ENCODE measurements at regions not wholly inside any gene's neighbourhood (a gene's known extent, or its start where the extent isn't known, plus 50 kb on each side); places are given as distances from the start of the nearest gene placed in this dataset.
"Not testable (repeated sequence)": the region's sequence is repeated elsewhere in the genome, so short reads cannot be mapped to it uniquely, and the experiment has no call there.

DNA sequence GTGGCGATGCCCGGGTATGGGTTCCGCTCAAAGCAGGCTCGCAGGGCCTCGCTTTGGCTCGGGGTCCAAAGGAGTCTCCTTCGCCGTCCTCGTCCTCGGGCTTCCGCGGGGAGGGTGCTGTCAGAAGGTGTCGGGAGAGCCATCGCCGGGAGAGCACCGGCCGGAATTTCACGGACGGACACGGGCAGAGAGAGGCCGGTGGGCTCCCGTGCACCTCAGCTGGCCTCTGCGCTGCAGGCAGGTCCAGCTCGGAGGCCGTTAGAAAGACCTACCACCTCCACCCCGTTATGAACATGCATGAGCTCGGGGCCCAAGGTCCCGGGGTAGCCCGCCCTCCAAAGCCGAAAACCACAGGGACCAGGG is 1846.0 kb upstream of the DEFB115 start:
- H3K4me3 ChIP-seq (ENCODE audit: low read length in 2 of 2); H3K36me3 ChIP-seq (ENCODE audit: insufficient read depth, low read length); H3K27ac ChIP-seq (ENCODE audit: low read depth, low read length); H3K4me1 ChIP-seq (ENCODE audit: insufficient read depth, low read length); H3K36me3 Mint-ChIP-seq; POLR2A ChIA-PET (ENCODE audit: partially characterized antibody); DNase-seq; CTCF ChIA-PET (ENCODE audit: partially characterized antibody); H3K27me3 ChIP-seq (ENCODE audit: insufficient read depth, low read length); intact Hi-C loops (cut with micrococcal nuclease); H3K27ac Mint-ChIP-seq; H3K9me3 ChIP-seq (ENCODE audit: control insufficient read depth in 1 of 2, low read length in 2 of 2); H3K27me3 Mint-ChIP-seq: not testable (repeated sequence)
- H3K4me3 Mint-ChIP-seq, result peak overlapping the region in 2 of 8 donors; percentile 72
- H3K9me3 Mint-ChIP-seq, result peaks cover 4 to 54% (median 36%) of the 10 kb centered on the region in 8 donors
- H3K4me1 Mint-ChIP-seq, result peaks cover 0 to 13% (median under 1%) of the 10 kb centered on the region in 4 donors

DNA sequence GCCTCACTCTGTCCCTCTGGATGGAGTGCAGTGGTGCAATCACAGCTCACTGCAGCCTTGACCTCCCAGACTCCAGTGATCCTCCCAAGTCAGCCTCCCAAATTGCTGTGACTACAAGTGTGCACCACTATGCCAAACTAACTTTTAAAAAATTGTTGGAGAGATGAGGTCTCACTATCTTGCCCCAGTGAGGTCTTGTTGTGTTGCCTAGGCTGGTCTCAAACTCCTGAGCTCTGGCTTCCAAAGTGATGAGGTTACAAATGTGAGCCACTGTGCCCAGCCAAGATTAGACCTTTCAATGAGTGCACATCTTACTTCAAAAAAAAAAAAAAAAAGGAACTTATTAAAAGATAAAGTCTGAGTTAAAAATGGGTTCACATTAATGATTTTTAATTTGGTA is 1838.1 kb upstream of the DEFB115 start:
- Mint-ChIP-seq H3K9me3 (peaks cover 0 to 14% (median 4%) of the 10 kb centered on the region in 8 donors), H3K4me3 (no peak overlapping the region), H3K27ac (no peak overlapping the region), H3K27me3 (peaks cover 0 to 3% of the 10 kb centered on the region in 2 donors), H3K36me3 (no peaks in the 10 kb centered on the region), H3K4me1 (no peaks in the 10 kb centered on the region)
- Histone ChIP-seq H3K9me3 (ENCODE audit: control insufficient read depth in 1 of 2, low read length in 2 of 2) (no peaks in the 10 kb centered on the region), H3K4me3 (ENCODE audit: low read length in 2 of 2) (no peak overlapping the region), H3K27ac (ENCODE audit: low read depth, low read length) (no peak overlapping the region), H3K36me3 (ENCODE audit: insufficient read depth, low read length) (no peaks in the 10 kb centered on the region), H3K27me3 (ENCODE audit: insufficient read depth, low read length) (no peaks in the 10 kb centered on the region), H3K4me1 (ENCODE audit: insufficient read depth, low read length) (no peaks in the 10 kb centered on the region)
- intact Hi-C loops (cut with micrococcal nuclease), result no loop called here
- POLR2A ChIA-PET (ENCODE audit: partially characterized antibody), result no interaction called here
- no peak for DNase-seq
- CTCF ChIA-PET (ENCODE audit: partially characterized antibody), result no interaction called here

DNA sequence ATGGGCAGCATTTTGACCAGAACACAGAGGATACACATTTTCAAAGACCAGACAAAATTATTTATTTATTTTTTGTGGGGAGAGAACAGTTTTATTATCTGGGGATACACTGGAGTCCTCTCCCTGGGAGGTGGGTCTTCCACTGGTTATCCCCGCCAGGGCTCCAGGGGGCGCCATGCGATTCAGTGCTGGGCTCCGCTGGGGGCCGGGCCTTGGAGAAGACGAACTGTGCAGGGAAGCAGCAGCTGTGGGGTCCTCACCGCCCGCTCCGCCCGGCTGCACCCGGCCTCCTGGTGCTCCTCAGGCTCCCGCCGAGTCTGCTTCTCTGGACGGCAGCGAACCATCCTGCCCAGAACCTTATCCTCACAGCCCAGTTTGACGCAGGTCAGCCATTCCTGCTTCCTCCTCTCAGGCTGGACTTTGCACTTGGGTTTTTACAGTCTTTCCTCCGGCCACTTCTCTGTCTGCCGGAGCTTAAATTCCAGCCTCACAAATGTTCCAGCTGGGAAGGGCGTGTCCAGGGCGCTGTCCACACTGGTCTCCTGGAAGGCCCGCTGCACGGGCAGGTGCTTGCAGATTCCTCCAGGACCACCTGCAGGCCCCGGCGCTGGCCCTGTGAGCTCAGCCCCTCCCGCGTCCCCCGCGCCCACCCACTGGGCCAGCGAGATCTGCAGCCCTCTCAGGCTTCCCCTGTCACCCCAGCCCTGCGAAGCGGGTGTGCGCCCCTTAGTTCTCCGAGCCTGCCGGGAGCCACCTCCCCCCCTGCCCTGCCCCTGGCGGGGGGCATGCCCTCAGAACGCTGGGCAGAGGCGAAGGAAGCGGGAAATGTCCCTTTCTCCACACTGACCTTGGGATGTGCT is 1830.0 kb upstream of the DEFB115 start:
- Histone ChIP-seq H3K4me1 (ENCODE audit: insufficient read depth, low read length) (no peaks in the 10 kb centered on the region), H3K27me3 (ENCODE audit: insufficient read depth, low read length) (no peaks in the 10 kb centered on the region), H3K36me3 (ENCODE audit: insufficient read depth, low read length) (no peaks in the 10 kb centered on the region), H3K4me3 (ENCODE audit: low read length in 2 of 2) (no peak overlapping the region), H3K27ac (ENCODE audit: low read depth, low read length) (no peak overlapping the region), H3K9me3 (ENCODE audit: control insufficient read depth in 1 of 2, low read length in 2 of 2) (no peaks in the 10 kb centered on the region)
- Mint-ChIP-seq H3K4me1 (peaks cover 0 to 2% (median under 1%) of the 10 kb centered on the region in 4 donors), H3K36me3 (no peaks in the 10 kb centered on the region), H3K4me3 (peak overlapping the region in 1 of 8 donors; percentile 42), H3K27ac (no peak overlapping the region), H3K9me3 (peaks cover 0 to 18% (median 5%) of the 10 kb centered on the region in 8 donors), H3K27me3 (peaks cover 2 to 3% of the 10 kb centered on the region in 2 donors)
- CTCF ChIA-PET (ENCODE audit: partially characterized antibody), result no interaction called here
- POLR2A ChIA-PET (ENCODE audit: partially characterized antibody), result no interaction called here
- intact Hi-C loops (cut with micrococcal nuclease), result no loop called here
- DNase-seq, result no peak

DNA sequence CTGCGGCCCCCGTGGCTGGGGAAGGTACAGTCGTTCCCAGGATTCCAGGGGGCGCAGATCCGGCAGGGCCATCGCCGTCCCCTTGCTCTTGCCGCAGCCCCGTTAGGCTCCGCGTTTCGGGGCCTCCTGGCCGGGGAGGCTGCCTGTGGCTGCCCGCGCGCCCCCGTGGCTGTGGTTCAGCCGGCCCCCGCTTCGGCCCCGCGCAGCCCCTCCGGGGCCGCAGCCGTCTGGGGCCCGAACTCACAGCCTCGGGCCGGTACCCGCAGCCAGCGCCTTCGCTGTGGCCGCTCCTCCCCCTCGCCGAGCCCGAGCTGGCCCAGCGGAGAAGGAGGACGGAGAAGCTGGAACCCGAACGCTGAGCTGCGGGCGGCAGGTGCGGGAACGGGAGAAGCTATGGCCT is 1826.9 kb upstream of the DEFB115 start:
- intact Hi-C loops (cut with micrococcal nuclease), result no loop called here
- H3K27me3 Mint-ChIP-seq, result peaks cover 0 to 3% of the 10 kb centered on the region in 2 donors
- no peak for DNase-seq

DNA sequence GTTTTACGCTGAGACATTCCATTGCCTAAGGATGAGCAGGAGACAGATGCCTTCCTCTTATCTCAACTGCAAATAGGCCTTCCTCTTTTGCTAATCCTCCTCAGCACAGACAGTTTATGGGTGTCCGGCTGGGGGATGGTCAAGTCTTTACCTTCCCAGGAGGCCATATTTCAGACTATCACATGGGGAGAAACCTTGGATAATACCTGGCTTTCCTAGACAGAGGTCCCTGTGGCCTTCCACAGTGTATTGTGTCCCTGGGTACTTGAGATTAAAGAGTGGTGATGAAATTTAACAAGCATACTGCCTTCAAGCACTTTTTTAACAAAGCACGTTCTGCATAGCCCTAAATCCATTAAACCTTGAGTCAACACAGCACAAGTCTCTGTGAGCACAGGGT is 1816.7 kb upstream of the DEFB115 start:
- intact Hi-C loops (cut with micrococcal nuclease), result loop anchor here (10.0 kb wide), 1 partner anchor 1874 kb away; no protein-coding TSS in a partner anchor
- not testable (repeated sequence) for H3K27me3 Mint-ChIP-seq

More for the DNA sequence above, 1826.9 kb upstream of the DEFB115 start:
- POLR2A ChIA-PET (ENCODE audit: partially characterized antibody), result no interaction called here
- Histone ChIP-seq H3K4me1 (ENCODE audit: insufficient read depth, low read length) (no peaks in the 10 kb centered on the region), H3K4me3 (ENCODE audit: low read length in 2 of 2) (no peak overlapping the region), H3K36me3 (ENCODE audit: insufficient read depth, low read length) (no peaks in the 10 kb centered on the region), H3K27me3 (ENCODE audit: insufficient read depth, low read length) (no peaks in the 10 kb centered on the region), H3K9me3 (ENCODE audit: control insufficient read depth in 1 of 2, low read length in 2 of 2) (no peaks in the 10 kb centered on the region), H3K27ac (ENCODE audit: low read depth, low read length) (no peak overlapping the region)
- CTCF ChIA-PET (ENCODE audit: partially characterized antibody), result no interaction called here
- Mint-ChIP-seq H3K27ac (no peak overlapping the region), H3K4me1 (peaks cover 0 to 2% (median under 1%) of the 10 kb centered on the region in 4 donors), H3K36me3 (no peaks in the 10 kb centered on the region), H3K4me3 (no peak overlapping the region), H3K9me3 (peaks cover 0 to 18% (median 5%) of the 10 kb centered on the region in 8 donors)

DNA sequence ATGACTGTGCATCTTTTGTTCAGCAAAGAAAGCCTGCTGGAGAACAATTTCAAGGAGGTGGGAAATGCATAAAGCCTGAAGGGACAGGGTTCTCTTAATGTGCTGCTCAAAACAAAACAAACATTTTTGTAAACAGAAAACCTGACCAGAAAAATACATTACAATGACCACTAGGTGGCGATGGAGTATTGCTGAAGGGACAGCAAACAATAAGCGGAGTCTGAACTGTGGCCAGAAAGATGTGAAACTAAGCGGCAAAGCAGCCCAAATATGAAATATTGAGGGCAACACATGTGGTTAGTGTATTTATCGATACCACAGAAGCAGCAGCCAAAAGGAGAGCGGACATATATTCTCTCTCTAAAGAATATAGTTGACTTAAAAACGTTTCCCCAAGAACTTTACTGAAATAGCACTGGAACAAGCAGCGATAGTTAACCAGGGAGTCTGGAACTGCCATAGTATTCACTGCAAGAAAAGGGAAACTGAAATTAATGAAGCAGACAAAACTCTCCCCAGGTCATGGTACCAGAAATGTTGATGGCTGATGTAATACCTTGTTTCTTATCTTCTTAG is 1814.2 kb upstream of the DEFB115 start:
- CTCF ChIA-PET (ENCODE audit: partially characterized antibody); H3K4me1 ChIP-seq (ENCODE audit: insufficient read depth, low read length); H3K36me3 ChIP-seq (ENCODE audit: insufficient read depth, low read length); H3K9me3 ChIP-seq (ENCODE audit: control insufficient read depth in 1 of 2, low read length in 2 of 2); H3K4me1 Mint-ChIP-seq; H3K27ac ChIP-seq (ENCODE audit: low read depth, low read length); H3K27me3 ChIP-seq (ENCODE audit: insufficient read depth, low read length); H3K36me3 Mint-ChIP-seq; H3K4me3 ChIP-seq (ENCODE audit: low read length in 2 of 2); H3K27me3 Mint-ChIP-seq; POLR2A ChIA-PET (ENCODE audit: partially characterized antibody); H3K9me3 Mint-ChIP-seq: not testable (repeated sequence)
- Mint-ChIP-seq H3K4me3 (peak overlapping the region in 3 of 8 donors; percentile 14 to 77 (median 47)), H3K27ac (peak overlapping the region in 1 of 7 donors; percentile 49)
- intact Hi-C loops (cut with micrococcal nuclease), result loop anchor here (10.0 kb wide), 1 partner anchor 1872 kb away; no protein-coding TSS in a partner anchor
- peak in 2 of 5 donors; percentile 9 to 29 for DNase-seq

More for the DNA sequence above, 1816.7 kb upstream of the DEFB115 start:
- H3K4me3 Mint-ChIP-seq; DNase-seq; H3K4me3 ChIP-seq (ENCODE audit: low read length in 2 of 2); H3K9me3 ChIP-seq (ENCODE audit: control insufficient read depth in 1 of 2, low read length in 2 of 2); H3K4me1 Mint-ChIP-seq; H3K27ac Mint-ChIP-seq; H3K4me1 ChIP-seq (ENCODE audit: insufficient read depth, low read length); H3K27ac ChIP-seq (ENCODE audit: low read depth, low read length); H3K27me3 ChIP-seq (ENCODE audit: insufficient read depth, low read length); H3K36me3 Mint-ChIP-seq; POLR2A ChIA-PET (ENCODE audit: partially characterized antibody); CTCF ChIA-PET (ENCODE audit: partially characterized antibody); H3K36me3 ChIP-seq (ENCODE audit: insufficient read depth, low read length): not testable (repeated sequence)
- H3K9me3 Mint-ChIP-seq, result peaks cover 0 to 10% (median 0%) of the 10 kb centered on the region in 8 donors

DNA sequence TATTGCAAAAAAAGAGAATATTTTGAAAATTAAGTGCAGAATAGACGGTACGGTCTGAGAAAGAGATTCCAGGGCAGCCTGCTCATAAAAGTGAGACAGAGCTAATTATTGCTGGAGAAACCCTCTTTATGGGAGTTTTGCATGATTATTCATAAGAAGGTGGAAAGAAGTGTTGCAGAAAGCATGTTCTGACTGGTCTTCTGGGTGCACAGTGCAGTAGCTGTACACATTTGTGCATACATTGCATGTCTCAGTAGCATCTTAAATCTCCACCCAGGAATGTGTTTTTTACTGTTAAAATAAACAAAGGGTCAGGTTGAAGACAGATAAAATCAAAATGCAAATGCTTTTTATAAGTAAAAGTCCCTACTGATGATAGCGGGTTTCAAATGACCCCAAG is 1813.6 kb upstream of the DEFB115 start:
- ChIA-PET CTCF (ENCODE audit: partially characterized antibody) (no interaction called here), POLR2A (ENCODE audit: partially characterized antibody) (no interaction called here)
- H3K9me3 Mint-ChIP-seq, result peaks cover 0 to 11% (median 0%) of the 10 kb centered on the region in 8 donors
- H3K4me1 ChIP-seq (ENCODE audit: insufficient read depth, low read length), result peaks cover 5% of the 10 kb centered on the region
- no peak overlapping the region for H3K4me3 ChIP-seq (ENCODE audit: low read length in 2 of 2)
- no peaks in the 10 kb centered on the region for H3K27me3 ChIP-seq (ENCODE audit: insufficient read depth, low read length)
- H3K4me3 Mint-ChIP-seq, result peak overlapping the region in 2 of 8 donors; percentile 22 to 77
- intact Hi-C loops (cut with micrococcal nuclease), result loop anchor here (10.0 kb wide), 1 partner anchor 1871 kb away; no protein-coding TSS in a partner anchor
- DNase-seq, result no peak
- H3K27ac Mint-ChIP-seq, result no peak overlapping the region
- H3K27ac ChIP-seq (ENCODE audit: low read depth, low read length), result no peak overlapping the region
- H3K4me1 Mint-ChIP-seq, result peaks cover 0 to 3% (median 0%) of the 10 kb centered on the region in 4 donors
- no peaks in the 10 kb centered on the region for H3K9me3 ChIP-seq (ENCODE audit: control insufficient read depth in 1 of 2, low read length in 2 of 2)
- H3K36me3 ChIP-seq (ENCODE audit: insufficient read depth, low read length), result no peaks in the 10 kb centered on the region
- no peaks in the 10 kb centered on the region for H3K27me3 Mint-ChIP-seq
- H3K36me3 Mint-ChIP-seq, result no peaks in the 10 kb centered on the region
